Endothelial cell of umbilical vein (primary cell): ENCODE measurements at regions not wholly inside any gene's neighbourhood (a gene's known extent, or its start where the extent isn't known, plus 50 kb on each side); places are given as distances from the start of the nearest gene placed in this dataset.

Experiments
- BruUV-seq: library from RNA; stranded (reverse); fragments of 400-500 nt; replicated peaks from 2 replicates; lab custom pipeline; 2021; lab: Mats Ljungman, UMichigan
- CTCF ChIA-PET: fragments of 300-600, 350-600 bp; sonication (Branson Sonifier 250); formaldehyde crosslinking; loops from one replicate; lab custom pipeline; 2021; ENCODE audit warnings: antibody characterized with exemption, inconsistent platforms; lab: Charles Lee
- POLR2A ChIA-PET: fragments of 300-600, 350-600 bp; sonication (Branson Sonifier 250); formaldehyde crosslinking; loops from one replicate; lab custom pipeline; 2021; ENCODE audit warnings: antibody characterized with exemption, inconsistent platforms; lab: Charles Lee
- DNase-seq: peaks from one replicate; pipeline ENCODE4 v3.0.0-alpha.2; 2011; ENCODE audit warnings: low read depth, low spot score
- FAIRE-seq: peaks from 2 replicates; lab custom pipeline; 2011; peaks lifted over from hg19 to GRCh38; lab: Jason Lieb, UNC
- H2AFZ ChIP-seq: 2 replicates; pipeline ENCODE4 v1.6.0; 2012; ENCODE audit warnings: low read depth, low read length, control low read depth, inconsistent platforms
- H3K27ac ChIP-seq: 2 replicates; pipeline ENCODE4 v1.5.1; 2011; ENCODE audit warnings: low read depth, mild to moderate bottlenecking, control low read depth, low read length, moderate library complexity; ENCODE audit not compliant: insufficient read depth
- H3K27me3 ChIP-seq, 2 experiments: 2 replicates each; pipeline versions ENCODE4 v1.6.0 to v1.6.1; 2011; ENCODE audit warnings: low read length in 2 of 2, mixed read lengths in 1 of 2; ENCODE audit not compliant: control insufficient read depth in 2 of 2, insufficient read depth in 2 of 2
- H3K36me3 ChIP-seq, 2 experiments: 2 replicates in 1 of 2; 3 replicates in 1 of 2; pipeline ENCODE4 v1.5.1; 2011; ENCODE audit warnings: low read length in 2 of 2, mild to moderate bottlenecking in 1 of 2, moderate library complexity in 1 of 2; ENCODE audit not compliant: control insufficient read depth in 2 of 2, insufficient read depth in 2 of 2; ENCODE audit errors: extremely low read depth in 1 of 2
- H3K4me1 ChIP-seq: 3 replicates; pipeline ENCODE4 v1.5.1; 2011; ENCODE audit warnings: mild to moderate bottlenecking, low read length; ENCODE audit not compliant: control insufficient read depth, insufficient read depth; ENCODE audit errors: extremely low read depth
- H3K4me2 ChIP-seq: 2 replicates; pipeline ENCODE4 v1.6.1; 2011; ENCODE audit warnings: low read length, control low read depth, mixed read lengths; ENCODE audit not compliant: insufficient read depth
- H3K4me3 ChIP-seq, 3 experiments: fragments of 200-600 bp in 1 of 3; sonication (generic), shearing (Covaris generic) in 1 of 3; replicated peaks in 1 of 3; 2 replicates each; pipeline ENCODE4 v1.5.1; 2011 to 2016; ENCODE audit warnings: control low read depth in 3 of 3, low read length in 3 of 3, mild to moderate bottlenecking in 2 of 3, inconsistent platforms in 1 of 3, low read depth in 1 of 3, moderate library complexity in 1 of 3; ENCODE audit not compliant: insufficient read depth in 1 of 3
- H3K79me2 ChIP-seq: 2 replicates; pipeline ENCODE4 v1.6.0; 2012; ENCODE audit warnings: low read length, inconsistent platforms; ENCODE audit not compliant: control insufficient read depth, insufficient read depth
- H3K9ac ChIP-seq: replicated peaks from 2 replicates; pipeline ENCODE3; 2011; ENCODE audit warnings: low read length, control low read depth; ENCODE audit not compliant: insufficient read depth; ENCODE audit errors: extremely low read depth
- H3K9me1 ChIP-seq: replicated peaks from 3 replicates; pipeline ENCODE4 v1.6.0; 2011; ENCODE audit warnings: mild to moderate bottlenecking, low read length; ENCODE audit not compliant: control insufficient read depth, insufficient read depth; ENCODE audit errors: extremely low read depth
- H3K9me3 ChIP-seq: replicated peaks from 2 replicates; pipeline ENCODE4 v1.5.1; 2012; ENCODE audit warnings: low read length, inconsistent platforms; ENCODE audit not compliant: control insufficient read depth, insufficient read depth
- H4K20me1 ChIP-seq: replicated peaks from 2 replicates; pipeline ENCODE3; 2011; ENCODE audit warnings: mild to moderate bottlenecking, low read length; ENCODE audit not compliant: control insufficient read depth, insufficient read depth; ENCODE audit errors: extremely low read depth
- CTCF ChIP-seq, 2 donors: IDR thresholded peaks; 1 replicate in 1 of 2; 2 replicates in 1 of 2; pipeline ENCODE4 v1.5.1; 2011; ENCODE audit warnings: low read length in 2 of 2, mild to moderate bottlenecking in 2 of 2, moderate library complexity in 2 of 2, control low read depth in 1 of 2, inconsistent platforms in 1 of 2, low read depth in 1 of 2; ENCODE audit not compliant: insufficient read depth in 1 of 2; ENCODE audit errors: extremely low read depth in 1 of 2
- EZH2 ChIP-seq: IDR thresholded peaks from 2 replicates; pipeline ENCODE4 v1.6.1; 2012; ENCODE audit warnings: borderline replicate concordance, low read depth, mild to moderate bottlenecking, moderate library complexity, low read length, inconsistent platforms; ENCODE audit not compliant: severe bottlenecking
- FOS ChIP-seq: IDR thresholded peaks from 2 replicates; pipeline ENCODE4 v1.6.1; 2011; ENCODE audit warnings: mild to moderate bottlenecking, low read length, moderate library complexity, borderline replicate concordance; ENCODE audit not compliant: insufficient read depth
- GATA2 ChIP-seq: IDR thresholded peaks from 2 replicates; pipeline ENCODE4 v1.7.0; 2011; ENCODE audit warnings: low read depth, mild to moderate bottlenecking, moderate library complexity, mixed read lengths, low read length; ENCODE audit not compliant: insufficient read length, insufficient read depth
- JUN ChIP-seq: IDR thresholded peaks from 2 replicates; pipeline ENCODE4 v1.6.1; 2011; ENCODE audit warnings: borderline replicate concordance, low read depth; ENCODE audit not compliant: insufficient read length, insufficient read depth
- MAX ChIP-seq: IDR thresholded peaks from 2 replicates; pipeline ENCODE4 v1.6.1; 2011; ENCODE audit not compliant: insufficient read depth, insufficient read length
- MYC ChIP-seq: IDR thresholded peaks from one replicate; pipeline ENCODE4 v1.6.1; 2011; ENCODE audit warnings: mild to moderate bottlenecking, low read depth, low read length
- POLR2A ChIP-seq: IDR thresholded peaks from 2 replicates; pipeline ENCODE4 v1.6.1; 2012; ENCODE audit warnings: low read depth, mild to moderate bottlenecking, control low read depth, low read length
- dilution Hi-C: fragments of 300-500 bp; cut with MboI; formaldehyde crosslinking; loops from one replicate; pipeline ENCODE4 v1.15.0; 2019; ENCODE audit warnings: low sequenced_read_pairs; ENCODE audit not compliant: extremely low pct_ligation_motif_present
- intact Hi-C: fragments of 100-400 bp; cut with micrococcal nuclease; formaldehyde crosslinking; loops from one replicate; pipeline ENCODE4 v1.10.0; 2022

GRCh38 chr2:37874470-37874869 lies 50.6 kb upstream of the RMDN2 start:
- Histone ChIP-seq H3K4me2 (no peak overlapping the region), H3K9me3 (no peaks in the 10 kb centered on the region), H3K9me1 (no peaks in the 10 kb centered on the region), H3K4me1 (peaks cover 12% of the 10 kb centered on the region), H4K20me1 (no peaks in the 10 kb centered on the region), H3K79me2 (no peaks in the 10 kb centered on the region), H3K9ac (no peak overlapping the region), H3K4me3 (no peak overlapping the region), H2AFZ (no peak overlapping the region), H3K27me3 (no peaks in the 10 kb centered on the region), H3K27ac (no peak overlapping the region), H3K36me3 (no peaks in the 10 kb centered on the region)
- DNase-seq: no peak
- no TSS peak for BruUV-seq
- TF ChIP-seq JUN (no peak), MYC (no peak), EZH2 (no peak), GATA2 (no peak), MAX (no peak), POLR2A (no peak), FOS (no peak), CTCF (IDR thresholded peaks at IDR 0.05; ENCODE audit: extremely low read depth in 1 of 2, insufficient read depth in 1 of 2, low read depth in 1 of 2, low read length in 2 of 2) (no peak)
- ChIA-PET CTCF (interaction anchor here (1.4 to 10.1 kb wide), 4 partner anchors 18 to 478 kb away, joined by 4 to 509 read pairs (median 334); no protein-coding TSS in a partner anchor), POLR2A (no interaction called here)
- intact Hi-C loops: no loop called here
- dilution Hi-C loops: loop anchor here (25.0 kb wide), 1 partner anchor 462 kb away; no protein-coding TSS in a partner anchor
- FAIRE-seq: no peak
